B cell (primary cell): ENCODE measurements at regions not wholly inside any gene's neighbourhood (a gene's known extent, or its start where the extent isn't known, plus 50 kb on each side); places are given as distances from the start of the nearest gene placed in this dataset.

Experiments used
- ATAC-seq: fragments of 200-7000 bp; cut with Tn5 transposase; one replicate; pipeline ENCODE4 v1.10.0; 2021; ENCODE audit warnings: low read depth, mild to moderate bottlenecking, moderate number of reproducible peaks, moderate library complexity
- CTCF ChIA-PET: fragments of 350-600 bp; sonication (Branson Sonifier 250); formaldehyde crosslinking; loops from one replicate; lab custom pipeline; 2021; ENCODE audit warnings: antibody characterized with exemption, inconsistent platforms; lab: Charles Lee
- POLR2A ChIA-PET: fragments of 350-600 bp; sonication (Branson Sonifier 250); formaldehyde crosslinking; loops from one replicate; lab custom pipeline; 2021; ENCODE audit warnings: antibody characterized with exemption; lab: Charles Lee
- DNase-seq: peaks from one replicate; pipeline ENCODE4 v3.0.0; 2013
- H2AFZ ChIP-seq: 2 replicates; pipeline ENCODE4 v1.6.1; 2012; ENCODE audit warnings: mild to moderate bottlenecking, low read depth, low read length; ENCODE audit not compliant: insufficient read depth, poor library complexity, severe bottlenecking
- H3K27ac ChIP-seq, 2 donors: 1 replicate in 1 of 2; 2 replicates in 1 of 2; pipeline ENCODE4 v1.5.1; 2012 to 2013; ENCODE audit warnings: low read length in 2 of 2, mild to moderate bottlenecking in 2 of 2, moderate library complexity in 1 of 2
- H3K27me3 ChIP-seq, 4 experiments: fragments of 200-600 bp in 1 of 4; sonication (generic) in 1 of 4; replicated peaks in 1 of 4; 1 replicate in 2 of 4; 2 replicates in 2 of 4; pipeline versions ENCODE4 v1.6.1 to v1.7.0; 2013 to 2016; ENCODE audit warnings: low read length in 3 of 4, mild to moderate bottlenecking in 2 of 4, mixed read lengths in 1 of 4, moderate library complexity in 1 of 4; ENCODE audit not compliant: insufficient read depth in 4 of 4, control insufficient read depth in 3 of 4; ENCODE audit errors: control extremely low read depth in 1 of 4
- H3K36me3 ChIP-seq, 2 experiments: replicated peaks in 1 of 2; 1 replicate in 1 of 2; 2 replicates in 1 of 2; pipeline versions ENCODE4 v1.6.1 to v1.7.1; 2013; ENCODE audit warnings: low read length in 1 of 2; ENCODE audit not compliant: insufficient read depth in 2 of 2, control insufficient read depth in 1 of 2; ENCODE audit errors: control extremely low read depth in 1 of 2, extremely low read depth in 1 of 2
- H3K4me1 ChIP-seq, 2 donors: fragments of 200-600 bp in 1 of 2; sonication (generic) in 1 of 2; 1 replicate in 1 of 2; 2 replicates in 1 of 2; pipeline versions ENCODE4 v1.5.1 to v1.6.1; 2013 to 2017; ENCODE audit warnings: low read length in 2 of 2; ENCODE audit not compliant: control insufficient read depth in 2 of 2, insufficient read depth in 2 of 2
- H3K4me2 ChIP-seq: replicated peaks from 2 replicates; pipeline ENCODE3; 2012; ENCODE audit warnings: mild to moderate bottlenecking, low read depth, low read length; ENCODE audit not compliant: poor library complexity, severe bottlenecking
- H3K4me3 ChIP-seq, 5 experiments: fragments of 200-600 bp in 1 of 5; sonication (generic) in 1 of 5; 1 replicate in 3 of 5; 2 replicates in 2 of 5; pipeline versions ENCODE4 v1.5.1 to v1.7.0; 2011 to 2016; ENCODE audit warnings: low read length in 4 of 5, mild to moderate bottlenecking in 4 of 5, low read depth in 2 of 5, control low read depth in 1 of 5, moderate library complexity in 1 of 5; ENCODE audit not compliant: insufficient read depth in 1 of 5; ENCODE audit errors: control extremely low read depth in 1 of 5, extremely low read depth in 1 of 5
- H3K79me2 ChIP-seq: fragments of 200-600 bp; sonication (generic); one replicate; pipeline ENCODE4 v1.6.0; 2016; ENCODE audit warnings: low read length; ENCODE audit not compliant: control insufficient read depth, insufficient read depth
- H3K9ac ChIP-seq: fragments of 200-600 bp; sonication (generic); 2 replicates; pipeline ENCODE4 v1.6.1; 2017; ENCODE audit warnings: mild to moderate bottlenecking, low read length, moderate library complexity
- H3K9me3 ChIP-seq, 3 donors: one replicate each; pipeline versions ENCODE4 v1.6.1 to v1.7.1; 2013; ENCODE audit warnings: low read length in 2 of 3; ENCODE audit not compliant: control insufficient read depth in 2 of 3, insufficient read depth in 1 of 3; ENCODE audit errors: control extremely low read depth in 1 of 3
- H4K20me1 ChIP-seq: 2 replicates; pipeline ENCODE4 v1.6.0; 2012; ENCODE audit warnings: mild to moderate bottlenecking, low read length; ENCODE audit not compliant: insufficient read depth, control insufficient read depth, poor library complexity, severe bottlenecking
- H3K27ac Mint-ChIP-seq: one replicate; pipeline ENCODE4 v1.8.0; 2021; ENCODE audit warnings: mixed read lengths
- H3K27me3 Mint-ChIP-seq: one replicate; pipeline ENCODE4 v1.8.0; 2021; ENCODE audit warnings: mixed read lengths
- H3K4me1 Mint-ChIP-seq: one replicate; pipeline ENCODE4 v1.8.0; 2021; ENCODE audit warnings: mixed read lengths
- H3K4me3 Mint-ChIP-seq: one replicate; pipeline ENCODE4 v1.8.0; 2021; ENCODE audit warnings: mixed read lengths
- H3K9me3 Mint-ChIP-seq: one replicate; pipeline ENCODE4 v1.8.0; 2022; ENCODE audit warnings: mixed read lengths; ENCODE audit not compliant: insufficient read depth
- CTCF ChIP-seq: fragments of 200-600 bp; IDR thresholded peaks from one replicate; pipeline ENCODE4 v1.8.0; 2022; ENCODE audit warnings: antibody characterized with exemption, mild to moderate bottlenecking
- EZH2 ChIP-seq: IDR thresholded peaks from 2 replicates; pipeline ENCODE4 v1.6.1; 2012; ENCODE audit warnings: borderline replicate concordance, low read depth, mild to moderate bottlenecking, moderate library complexity, low read length; ENCODE audit not compliant: insufficient read depth, poor library complexity, severe bottlenecking
- WGBS: methylation state at CpG from one replicate; pipeline ENCODE4 v1.1.5; 2013; ENCODE audit warnings: missing lambda C conversion rate; ENCODE audit not compliant: insufficient coverage; 5-methylcytosine and 5-hydroxymethylcytosine counted together
- intact Hi-C: fragments of 100-400 bp; cut with micrococcal nuclease; formaldehyde crosslinking; loops from one replicate; pipeline ENCODE4 v1.10.0; 2022

DNA sequence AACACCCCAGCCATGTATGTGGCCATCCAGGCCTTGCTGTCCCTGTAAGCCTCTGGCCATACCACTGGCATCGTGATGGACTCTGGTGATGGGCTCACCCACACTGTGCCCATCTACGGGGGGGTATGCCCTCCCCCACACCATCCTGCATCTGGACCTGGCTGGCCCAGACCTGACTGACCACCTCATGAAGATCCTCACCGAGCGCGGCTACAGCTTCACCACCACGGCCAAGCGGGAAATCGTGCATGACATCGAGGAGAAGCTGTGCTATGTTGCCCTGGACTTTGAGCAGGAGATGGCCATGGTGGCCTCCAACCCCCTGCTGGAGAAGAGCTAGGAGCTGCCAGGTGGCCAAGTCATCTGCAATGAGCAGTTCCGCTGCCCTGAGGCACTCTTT, 80.4 kb upstream of the ZCCHC2 start:
- CTCF ChIA-PET = no interaction called here
- ATAC-seq = no peak
- no peaks in the 10 kb centered on the region for H3K9me3 Mint-ChIP-seq

GRCh38 chr18:62445386-62445917, 77.4 kb upstream of the ZCCHC2 start:
- Histone ChIP-seq H3K9me3 (no peaks in the 10 kb centered on the region), H3K4me3 (no peak overlapping the region), H3K27me3 (no peaks in the 10 kb centered on the region), H2AFZ (no peak overlapping the region), H3K36me3 (no peaks in the 10 kb centered on the region), H3K79me2 (no peaks in the 10 kb centered on the region), H4K20me1 (no peaks in the 10 kb centered on the region), H3K4me2 (no peak overlapping the region), H3K27ac (no peak overlapping the region), H3K9ac (no peak overlapping the region), H3K4me1 (no peaks in the 10 kb centered on the region)
- peaks cover 5% of the 10 kb centered on the region for H3K27me3 Mint-ChIP-seq
- no peaks in the 10 kb centered on the region for H3K4me1 Mint-ChIP-seq
- H3K27ac Mint-ChIP-seq = no peak overlapping the region
- WGBS = no CpG with 5 or more reads among the region's 4 CpGs
- POLR2A ChIA-PET = no interaction called here
- CTCF ChIA-PET = interaction anchor here (0.8 kb wide), 1 partner anchor 141 kb away, joined by 3 read pairs; no protein-coding TSS in a partner anchor
- TF ChIP-seq CTCF = no peak
- TF ChIP-seq EZH2 = no peak
- peaks cover 5% of the 10 kb centered on the region for H3K9me3 Mint-ChIP-seq
- no peak overlapping the region for H3K4me3 Mint-ChIP-seq
- no peak for ATAC-seq
- intact Hi-C loops = no loop called here
- no peak for DNase-seq

More for the DNA sequence above, 80.4 kb upstream of the ZCCHC2 start:
- Histone ChIP-seq H3K79me2 (no peaks in the 10 kb centered on the region), H3K27me3 (peaks cover 0 to 2% (median 0%) of the 10 kb centered on the region in 4 experiments), H4K20me1 (no peaks in the 10 kb centered on the region), H3K4me3 (no peak overlapping the region), H2AFZ (no peak overlapping the region), H3K4me1 (no peaks in the 10 kb centered on the region), H3K4me2 (no peak overlapping the region), H3K27ac (no peak overlapping the region), H3K9me3 (no peaks in the 10 kb centered on the region), H3K36me3 (no peaks in the 10 kb centered on the region), H3K9ac (no peak overlapping the region)
- Mint-ChIP-seq H3K27me3 (peaks cover 12% of the 10 kb centered on the region), H3K27ac (no peak overlapping the region), H3K4me3 (no peak overlapping the region), H3K4me1 (no peaks in the 10 kb centered on the region)
- 97% methylated on average over 10 of the region's 10 CpGs for WGBS
- DNase-seq = no peak
- TF ChIP-seq CTCF (no peak), EZH2 (no peak)
- POLR2A ChIA-PET = no interaction called here
- intact Hi-C loops = no loop called here
